ENCODE measurements at regions not wholly inside any gene's neighbourhood (a gene's known extent, or its start where the extent isn't known, plus 50 kb on each side); places are given as distances from the start of the nearest gene placed in this dataset.
A peak's percentile ranks its signal among the peaks of the same experiment; 100 is the strongest.

- DNase-seq (ENCODE audit: insufficient read length, low spot score) (no peak), FAIRE-seq (no peak)
Measured at GRCh38 chr7:94054130-94054529, 50.0 kb upstream of the BET1 start.

GRCh38 chr7:94055963-94056362, 51.8 kb upstream of the BET1 start:
- DNase-seq (ENCODE audit: insufficient read length, low spot score): no peak
- FAIRE-seq: no peak

- FAIRE-seq (no peak), DNase-seq (ENCODE audit: insufficient read length, low spot score) (no peak)
Measured at GRCh38 chr7:94056796-94057207, 52.6 kb upstream of the BET1 start.

- FAIRE-seq (no peak), DNase-seq (ENCODE audit: insufficient read length, low spot score) (no peak)
Measured at GRCh38 chr7:94057955-94058354, 53.8 kb upstream of the BET1 start.

- FAIRE-seq: no peak
- no peak for DNase-seq (ENCODE audit: insufficient read length, low spot score)
Measured at GRCh38 chr7:94059746-94060145, 55.6 kb upstream of the BET1 start.

- DNase-seq (ENCODE audit: insufficient read length, low spot score) (peak; percentile 10), FAIRE-seq (no peak)
Measured at GRCh38 chr7:94060752-94061151, 56.6 kb upstream of the BET1 start.

- FAIRE-seq (no peak), DNase-seq (ENCODE audit: insufficient read length, low spot score) (no peak)
Measured at GRCh38 chr7:94061326-94061725, 57.2 kb upstream of the BET1 start.

GRCh38 chr7:94062372-94062771, 58.2 kb upstream of the BET1 start:
- no peak for FAIRE-seq
- no peak for DNase-seq (ENCODE audit: insufficient read length, low spot score)

- no peak for DNase-seq (ENCODE audit: insufficient read length, low spot score)
Measured at GRCh38 chr7:94064541-94065191, 60.5 kb upstream of the BET1 start.

GRCh38 chr7:94067047-94067446, 62.9 kb upstream of the BET1 start:
- FAIRE-seq: no peak
- no peak for DNase-seq (ENCODE audit: insufficient read length, low spot score)

More at GRCh38 chr7:94064541-94065191, 60.5 kb upstream of the BET1 start:
- FAIRE-seq: no peak

- no peak for FAIRE-seq
- no peak for DNase-seq (ENCODE audit: insufficient read length, low spot score)
Measured at GRCh38 chr7:94067506-94067905, 63.4 kb upstream of the BET1 start.

GRCh38 chr7:94069162-94069739, 65.1 kb upstream of the BET1 start:
- no peak for FAIRE-seq
- DNase-seq (ENCODE audit: insufficient read length, low spot score): no peak

GRCh38 chr7:94080551-94080950, 76.4 kb upstream of the BET1 start:
- FAIRE-seq (no peak), DNase-seq (ENCODE audit: insufficient read length, low spot score) (no peak)

- DNase-seq (ENCODE audit: insufficient read length, low spot score): no peak
- FAIRE-seq: no peak
Measured at GRCh38 chr7:94082126-94082525, 78.0 kb upstream of the BET1 start.

GRCh38 chr7:94087664-94088352, 83.7 kb upstream of the BET1 start:
- FAIRE-seq (no peak), DNase-seq (ENCODE audit: insufficient read length, low spot score) (peak; percentile 36)

- FAIRE-seq (no peak), DNase-seq (ENCODE audit: insufficient read length, low spot score) (no peak)
Measured at GRCh38 chr7:94088560-94088959, 84.4 kb upstream of the BET1 start.

- DNase-seq (ENCODE audit: insufficient read length, low spot score) (no peak), FAIRE-seq (no peak)
Measured at GRCh38 chr7:94089806-94090205, 85.7 kb upstream of the BET1 start.

GRCh38 chr7:94092980-94093379, 88.8 kb upstream of the BET1 start:
- FAIRE-seq (no peak), DNase-seq (ENCODE audit: insufficient read length, low spot score) (no peak)

- FAIRE-seq (no peak), DNase-seq (ENCODE audit: insufficient read length, low spot score) (no peak)
Measured at GRCh38 chr7:94094298-94094697, 90.1 kb upstream of the BET1 start.

GRCh38 chr7:94095316-94096009, 91.3 kb upstream of the BET1 start:
- FAIRE-seq: no peak
- no peak for DNase-seq (ENCODE audit: insufficient read length, low spot score)

GRCh38 chr7:94099679-94100078, 95.5 kb upstream of the BET1 start:
- no peak for DNase-seq (ENCODE audit: insufficient read length, low spot score)

More at GRCh38 chr7:94099679-94100078, 95.5 kb upstream of the BET1 start:
- no peak for FAIRE-seq

Data from HTR-8/SVneo (cell line).